ENCODE measurements at regions not wholly inside any gene's neighbourhood (a gene's known extent, or its start where the extent isn't known, plus 50 kb on each side); places are given as distances from the start of the nearest gene placed in this dataset.

DNA sequence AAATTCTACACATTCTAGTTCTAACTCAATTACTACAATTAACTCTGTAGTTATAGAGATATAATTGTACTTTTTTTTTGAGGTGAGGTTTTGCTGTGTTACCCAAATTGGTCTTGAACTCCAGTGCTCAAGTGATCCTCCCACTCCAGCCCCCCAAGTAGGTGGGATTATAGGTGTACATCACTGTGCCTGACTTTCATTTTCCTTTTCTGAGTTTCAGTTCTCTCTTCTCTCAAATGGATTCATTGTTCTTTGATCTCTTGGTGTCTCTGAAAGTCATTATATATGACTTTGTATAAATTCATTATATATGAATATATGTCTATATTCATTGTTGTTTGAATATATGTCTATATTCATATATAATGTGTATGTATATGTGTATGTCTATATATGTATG is 74.0 kb upstream of the GALNT2 start:
- TF ChIP-seq, protein P1, sequence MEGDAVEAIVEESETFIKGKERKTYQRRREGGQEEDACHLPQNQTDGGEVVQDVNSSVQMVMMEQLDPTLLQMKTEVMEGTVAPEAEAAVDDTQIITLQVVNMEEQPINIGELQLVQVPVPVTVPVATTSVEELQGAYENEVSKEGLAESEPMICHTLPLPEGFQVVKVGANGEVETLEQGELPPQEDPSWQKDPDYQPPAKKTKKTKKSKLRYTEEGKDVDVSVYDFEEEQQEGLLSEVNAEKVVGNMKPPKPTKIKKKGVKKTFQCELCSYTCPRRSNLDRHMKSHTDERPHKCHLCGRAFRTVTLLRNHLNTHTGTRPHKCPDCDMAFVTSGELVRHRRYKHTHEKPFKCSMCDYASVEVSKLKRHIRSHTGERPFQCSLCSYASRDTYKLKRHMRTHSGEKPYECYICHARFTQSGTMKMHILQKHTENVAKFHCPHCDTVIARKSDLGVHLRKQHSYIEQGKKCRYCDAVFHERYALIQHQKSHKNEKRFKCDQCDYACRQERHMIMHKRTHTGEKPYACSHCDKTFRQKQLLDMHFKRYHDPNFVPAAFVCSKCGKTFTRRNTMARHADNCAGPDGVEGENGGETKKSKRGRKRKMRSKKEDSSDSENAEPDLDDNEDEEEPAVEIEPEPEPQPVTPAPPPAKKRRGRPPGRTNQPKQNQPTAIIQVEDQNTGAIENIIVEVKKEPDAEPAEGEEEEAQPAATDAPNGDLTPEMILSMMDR (optimal IDR thresholded peaks at IDR 0.05 in 1 of 3, IDR thresholded peaks at IDR 0.05 in 1 of 3, conservative IDR thresholded peaks at IDR 0.05 in 1 of 3; ENCODE audit: extremely low read depth in 1 of 3, insufficient read depth in 2 of 3, low read length in 3 of 3) = no peak
- TF ChIP-seq EZH2 (IDR thresholded peaks at IDR 0.05; ENCODE audit: low read length) = no peak

Measured in keratinocyte (primary cell).